ENCODE measurements at regions not wholly inside any gene's neighbourhood (a gene's known extent, or its start where the extent isn't known, plus 50 kb on each side); places are given as distances from the start of the nearest gene placed in this dataset.

GRCh38 chr5:86679949-86680348, 62.2 kb downstream of the COX7C start:
- TF ChIP-seq CTCF (conservative IDR thresholded peaks at IDR 0.05) (no peak), ZFX (IDR thresholded peaks at IDR 0.05) (no peak)
